ENCODE measurements at regions not wholly inside any gene's neighbourhood (a gene's known extent, or its start where the extent isn't known, plus 50 kb on each side); places are given as distances from the start of the nearest gene placed in this dataset.

- H2AFZ ChIP-seq (ENCODE audit: insufficient read depth, low read depth, low read length, poor library complexity, severe bottlenecking), result no peak overlapping the region
- DNase-seq (no peak), ATAC-seq (ENCODE audit: low read depth) (no peak)
- H3K79me2 ChIP-seq (ENCODE audit: control insufficient read depth, insufficient read depth, low read length), result no peaks in the 10 kb centered on the region
- H3K4me3 Mint-ChIP-seq, result no peak overlapping the region
- WGBS (ENCODE audit: insufficient coverage), result no CpG with 5 or more reads among the region's 2 CpGs
- no peaks in the 10 kb centered on the region for H3K9me3 Mint-ChIP-seq (ENCODE audit: insufficient read depth)
- H3K4me1 ChIP-seq (ENCODE audit: control insufficient read depth in 2 of 2, insufficient read depth in 2 of 2, low read length in 2 of 2), result no peaks in the 10 kb centered on the region
- peaks cover 18% of the 10 kb centered on the region for H3K27me3 Mint-ChIP-seq
- no peak overlapping the region for H3K4me3 ChIP-seq (ENCODE audit: control extremely low read depth in 1 of 5, extremely low read depth in 1 of 5, insufficient read depth in 1 of 5, low read depth in 2 of 5, low read length in 4 of 5)
- H4K20me1 ChIP-seq (ENCODE audit: control insufficient read depth, insufficient read depth, low read length, poor library complexity, severe bottlenecking), result no peaks in the 10 kb centered on the region
- H3K27ac ChIP-seq (ENCODE audit: low read length in 2 of 2), result no peak overlapping the region
- no peaks in the 10 kb centered on the region for H3K4me1 Mint-ChIP-seq
- no peaks in the 10 kb centered on the region for H3K36me3 ChIP-seq (replicated peaks in 1 of 2; ENCODE audit: control extremely low read depth in 1 of 2, control insufficient read depth in 1 of 2, extremely low read depth in 1 of 2, insufficient read depth in 2 of 2, low read length in 1 of 2)
- CTCF ChIA-PET, result no interaction called here
- H3K4me2 ChIP-seq (replicated peaks; ENCODE audit: low read depth, low read length, poor library complexity, severe bottlenecking), result no peak overlapping the region
- no peak overlapping the region for H3K27ac Mint-ChIP-seq
- H3K9ac ChIP-seq (ENCODE audit: low read length), result no peak overlapping the region
- H3K27me3 ChIP-seq (replicated peaks in 1 of 4; ENCODE audit: control extremely low read depth in 1 of 4, control insufficient read depth in 3 of 4, insufficient read depth in 4 of 4, low read length in 3 of 4), result no peaks in the 10 kb centered on the region
- POLR2A ChIA-PET, result no interaction called here
- TF ChIP-seq CTCF (IDR thresholded peaks at IDR 0.05), result no peak
- no peak for TF ChIP-seq EZH2 (IDR thresholded peaks at IDR 0.05; ENCODE audit: borderline replicate concordance, insufficient read depth, low read depth, low read length, poor library complexity, severe bottlenecking)
- H3K9me3 ChIP-seq (ENCODE audit: control extremely low read depth in 1 of 3, control insufficient read depth in 2 of 3, insufficient read depth in 1 of 3, low read length in 2 of 3), result no peaks in the 10 kb centered on the region
- intact Hi-C loops (cut with micrococcal nuclease), result no loop called here
Observed at GRCh38 chr12:91339106-91339505, 156.5 kb upstream of the DCN start.

GRCh38 chr12:91335699-91336098, 153.1 kb upstream of the DCN start:
- POLR2A ChIA-PET, result no interaction called here
- H3K27ac Mint-ChIP-seq, result no peak overlapping the region

More at GRCh38 chr12:91335699-91336098, 153.1 kb upstream of the DCN start:
- H3K9me3 Mint-ChIP-seq (ENCODE audit: insufficient read depth), result no peaks in the 10 kb centered on the region
- H3K27me3 Mint-ChIP-seq, result peaks cover 19% of the 10 kb centered on the region
- intact Hi-C loops (cut with micrococcal nuclease), result no loop called here
- CTCF ChIA-PET, result interaction anchor here (1.6 kb wide), 1 partner anchor 9 kb away, joined by 7 read pairs; no protein-coding TSS in a partner anchor
- Histone ChIP-seq H3K27me3 (replicated peaks in 1 of 4; ENCODE audit: control extremely low read depth in 1 of 4, control insufficient read depth in 3 of 4, insufficient read depth in 4 of 4, low read length in 3 of 4) (no peaks in the 10 kb centered on the region), H3K4me3 (ENCODE audit: control extremely low read depth in 1 of 5, extremely low read depth in 1 of 5, insufficient read depth in 1 of 5, low read depth in 2 of 5, low read length in 4 of 5) (no peak overlapping the region), H4K20me1 (ENCODE audit: control insufficient read depth, insufficient read depth, low read length, poor library complexity, severe bottlenecking) (no peaks in the 10 kb centered on the region), H3K4me2 (replicated peaks; ENCODE audit: low read depth, low read length, poor library complexity, severe bottlenecking) (no peak overlapping the region), H3K4me1 (ENCODE audit: control insufficient read depth in 2 of 2, insufficient read depth in 2 of 2, low read length in 2 of 2) (no peaks in the 10 kb centered on the region), H3K36me3 (replicated peaks in 1 of 2; ENCODE audit: control extremely low read depth in 1 of 2, control insufficient read depth in 1 of 2, extremely low read depth in 1 of 2, insufficient read depth in 2 of 2, low read length in 1 of 2) (no peaks in the 10 kb centered on the region), H3K79me2 (ENCODE audit: control insufficient read depth, insufficient read depth, low read length) (no peaks in the 10 kb centered on the region), H3K9me3 (ENCODE audit: control extremely low read depth in 1 of 3, control insufficient read depth in 2 of 3, insufficient read depth in 1 of 3, low read length in 2 of 3) (no peaks in the 10 kb centered on the region), H3K27ac (ENCODE audit: low read length in 2 of 2) (no peak overlapping the region), H2AFZ (ENCODE audit: insufficient read depth, low read depth, low read length, poor library complexity, severe bottlenecking) (no peak overlapping the region), H3K9ac (ENCODE audit: low read length) (no peak overlapping the region)
- H3K4me3 Mint-ChIP-seq, result no peak overlapping the region
- DNase-seq (no peak), ATAC-seq (ENCODE audit: low read depth) (no peak)
- no CpG with 5 or more reads among the region's 1 CpG for WGBS (ENCODE audit: insufficient coverage)
- H3K4me1 Mint-ChIP-seq, result no peaks in the 10 kb centered on the region
- TF ChIP-seq CTCF (IDR thresholded peaks at IDR 0.05) (no peak), EZH2 (IDR thresholded peaks at IDR 0.05; ENCODE audit: borderline replicate concordance, insufficient read depth, low read depth, low read length, poor library complexity, severe bottlenecking) (no peak)
